ENCODE measurements at regions not wholly inside any gene's neighbourhood (a gene's known extent, or its start where the extent isn't known, plus 50 kb on each side); places are given as distances from the start of the nearest gene placed in this dataset.

- Histone ChIP-seq H3K27me3 (ENCODE audit: control insufficient read depth in 2 of 2, insufficient read depth in 1 of 2, low read length in 1 of 2) (no peaks in the 10 kb centered on the region), H3K4me1 (ENCODE audit: control insufficient read depth in 2 of 2, insufficient read depth in 2 of 2, low read length in 2 of 2) (no peaks in the 10 kb centered on the region), H3K9me3 (ENCODE audit: control insufficient read depth in 2 of 2, insufficient read depth in 1 of 2, low read length in 1 of 2) (no peaks in the 10 kb centered on the region), H3K36me3 (ENCODE audit: control insufficient read depth in 2 of 2, insufficient read depth in 2 of 2, low read length in 1 of 2) (no peaks in the 10 kb centered on the region), H3K4me3 (ENCODE audit: low read length in 2 of 2) (no peak overlapping the region), H3K27ac (ENCODE audit: low read depth in 1 of 2, low read length in 1 of 2) (no peak overlapping the region)
- no peak for DNase-seq (ENCODE audit: low read depth in 6 of 9, low spot score in 9 of 9)
These were observed 56.7 kb upstream of the PCSK5 start for GRCh38 chr9:75833778-75834177.

GRCh38 chr9:75834878-75835277, 55.6 kb upstream of the PCSK5 start:
- Histone ChIP-seq H3K27ac (ENCODE audit: low read depth in 1 of 2, low read length in 1 of 2) (no peak overlapping the region), H3K36me3 (ENCODE audit: control insufficient read depth in 2 of 2, insufficient read depth in 2 of 2, low read length in 1 of 2) (no peaks in the 10 kb centered on the region), H3K4me1 (ENCODE audit: control insufficient read depth in 2 of 2, insufficient read depth in 2 of 2, low read length in 2 of 2) (no peaks in the 10 kb centered on the region), H3K4me3 (ENCODE audit: low read length in 2 of 2) (no peak overlapping the region), H3K27me3 (ENCODE audit: control insufficient read depth in 2 of 2, insufficient read depth in 1 of 2, low read length in 1 of 2) (no peaks in the 10 kb centered on the region), H3K9me3 (ENCODE audit: control insufficient read depth in 2 of 2, insufficient read depth in 1 of 2, low read length in 1 of 2) (no peaks in the 10 kb centered on the region)
- DNase-seq (ENCODE audit: low read depth in 6 of 9, low spot score in 9 of 9): no peak
- WGBS: 88% methylated on average over 2 of the region's 2 CpGs
